ENCODE measurements at regions not wholly inside any gene's neighbourhood (a gene's known extent, or its start where the extent isn't known, plus 50 kb on each side); places are given as distances from the start of the nearest gene placed in this dataset.

- TF ChIP-seq EZH2 (IDR thresholded peaks at IDR 0.05; ENCODE audit: insufficient read depth, poor library complexity, severe bottlenecking) (no peak), EZH2phosphoT487 (IDR thresholded peaks at IDR 0.05; ENCODE audit: insufficient read depth, low read depth) (no peak)
These were observed 901.0 kb downstream of the BRD1 start for GRCh38 chr22:48926643-48927042.
